Caco-2 (cell line): ENCODE measurements at regions not wholly inside any gene's neighbourhood (a gene's known extent, or its start where the extent isn't known, plus 50 kb on each side); places are given as distances from the start of the nearest gene placed in this dataset.
"Not testable (repeated sequence)": the region's sequence is repeated elsewhere in the genome, so short reads cannot be mapped to it uniquely, and the experiment has no call there.

Experiments used
- BruUV-seq: library from RNA; stranded (reverse); fragments of 400-500 nt; replicated peaks from 2 replicates; lab custom pipeline; 2021; lab: Mats Ljungman, UMichigan
- CTCF ChIA-PET: fragments of 300-600 bp; sonication (Branson Sonifier 250); formaldehyde crosslinking; loops from one replicate; lab custom pipeline; 2022; ENCODE audit warnings: antibody characterized with exemption; lab: Charles Lee
- POLR2A ChIA-PET: fragments of 300-600 bp; sonication (Branson Sonifier 250); formaldehyde crosslinking; loops from one replicate; lab custom pipeline; 2022; ENCODE audit warnings: antibody characterized with exemption; lab: Charles Lee
- DNase-seq, 2 experiments: peaks; one replicate each; pipeline versions ENCODE4 v3.0.0 to v3.0.0-alpha.2; 2020 to 2022
- H3K27me3 ChIP-seq: replicated peaks from 2 replicates; pipeline ENCODE4 v1.6.0; 2011; ENCODE audit warnings: low read length; ENCODE audit not compliant: control insufficient read depth, insufficient read depth
- H3K36me3 ChIP-seq: 2 replicates; pipeline ENCODE4 v1.5.1; 2011; ENCODE audit warnings: low read length; ENCODE audit not compliant: control insufficient read depth, insufficient read depth
- H3K4me1 ChIP-seq: fragments of 250-450 bp; sonication (Bioruptor Pico); 2 replicates; pipeline ENCODE4 v1.5.1; 2020; ENCODE audit warnings: mild to moderate bottlenecking
- H3K4me3 ChIP-seq: 2 replicates; pipeline ENCODE4 v1.5.1; 2011; ENCODE audit warnings: low read depth, mild to moderate bottlenecking, control low read depth, low read length
- H3K9me3 ChIP-seq: fragments of 250-450 bp; sonication (Bioruptor Pico); 2 replicates; pipeline ENCODE4 v1.5.1; 2020; ENCODE audit warnings: mild to moderate bottlenecking, moderate library complexity
- H3K27ac Mint-ChIP-seq: one replicate; pipeline ENCODE4 v1.8.0; 2022; ENCODE audit warnings: mixed read lengths; ENCODE audit not compliant: unreplicated experiment
- H3K27me3 Mint-ChIP-seq: one replicate; pipeline ENCODE4 v1.8.0; 2022; ENCODE audit warnings: mixed read lengths; ENCODE audit not compliant: insufficient read depth, unreplicated experiment
- H3K36me3 Mint-ChIP-seq: one replicate; pipeline ENCODE4 v1.8.0; 2022; ENCODE audit warnings: mild to moderate bottlenecking, mixed read lengths; ENCODE audit not compliant: insufficient read depth, unreplicated experiment
- H3K4me1 Mint-ChIP-seq: one replicate; pipeline ENCODE4 v1.8.0; 2022; ENCODE audit warnings: low read depth, mixed read lengths; ENCODE audit not compliant: unreplicated experiment
- H3K4me3 Mint-ChIP-seq: one replicate; pipeline ENCODE4 v1.8.0; 2022; ENCODE audit warnings: mild to moderate bottlenecking, moderate library complexity, mixed read lengths; ENCODE audit not compliant: unreplicated experiment
- H3K9me3 Mint-ChIP-seq: one replicate; pipeline ENCODE4 v1.8.0; 2022; ENCODE audit warnings: mixed read lengths; ENCODE audit not compliant: unreplicated experiment
- intact Hi-C: fragments of 100-400 bp; cut with micrococcal nuclease; formaldehyde crosslinking; loops from one replicate; pipeline ENCODE4 v1.10.0; 2022; ENCODE audit not compliant: unreplicated experiment
- TF ChIP-seq, protein P1 (sequence below), 2 experiments: fragments of 200-600 bp in 1 of 2; IDR thresholded peaks; 1 replicate in 1 of 2; 2 replicates in 1 of 2; pipeline versions ENCODE4 v1.5.1 to v1.8.0; 2011 to 2022; ENCODE audit warnings: antibody characterized with exemption in 1 of 2, control low read depth in 1 of 2, inconsistent platforms in 1 of 2, low read depth in 1 of 2, low read length in 1 of 2, mild to moderate bottlenecking in 1 of 2, moderate library complexity in 1 of 2; ENCODE audit not compliant: insufficient read depth in 1 of 2, severe bottlenecking in 1 of 2, unreplicated experiment in 1 of 2

DNA sequence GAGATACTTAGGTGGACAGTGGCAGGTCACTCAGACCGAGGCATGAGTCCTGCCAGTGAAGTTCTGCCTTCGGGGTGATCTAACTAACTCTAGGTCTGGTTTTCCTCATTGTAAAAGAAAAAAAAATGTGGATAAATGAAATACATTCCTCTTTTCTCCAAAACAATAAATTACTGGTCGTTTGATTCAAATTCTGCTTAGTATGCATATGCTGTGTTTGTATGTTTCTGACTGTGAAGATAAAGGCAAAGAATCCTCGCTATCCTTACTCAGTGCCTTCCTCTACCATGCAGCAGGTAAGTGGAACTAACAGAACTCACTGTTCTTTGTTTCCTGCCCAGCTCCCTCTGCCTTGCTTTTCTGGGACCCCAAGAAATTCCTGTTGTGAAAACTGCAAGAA, 330.1 kb downstream of the SUCLG1 start:
- no peak overlapping the region for H3K4me3 ChIP-seq
- CTCF ChIA-PET, result no interaction called here
- no peak for DNase-seq
- Mint-ChIP-seq H3K27me3 (peaks cover 2% of the 10 kb centered on the region), H3K36me3 (no peaks in the 10 kb centered on the region), H3K4me1 (no peaks in the 10 kb centered on the region), H3K9me3 (peaks cover 7% of the 10 kb centered on the region), H3K4me3 (no peak overlapping the region), H3K27ac (no peak overlapping the region)
- no peaks in the 10 kb centered on the region for H3K27me3 ChIP-seq
- TF ChIP-seq, protein P1, sequence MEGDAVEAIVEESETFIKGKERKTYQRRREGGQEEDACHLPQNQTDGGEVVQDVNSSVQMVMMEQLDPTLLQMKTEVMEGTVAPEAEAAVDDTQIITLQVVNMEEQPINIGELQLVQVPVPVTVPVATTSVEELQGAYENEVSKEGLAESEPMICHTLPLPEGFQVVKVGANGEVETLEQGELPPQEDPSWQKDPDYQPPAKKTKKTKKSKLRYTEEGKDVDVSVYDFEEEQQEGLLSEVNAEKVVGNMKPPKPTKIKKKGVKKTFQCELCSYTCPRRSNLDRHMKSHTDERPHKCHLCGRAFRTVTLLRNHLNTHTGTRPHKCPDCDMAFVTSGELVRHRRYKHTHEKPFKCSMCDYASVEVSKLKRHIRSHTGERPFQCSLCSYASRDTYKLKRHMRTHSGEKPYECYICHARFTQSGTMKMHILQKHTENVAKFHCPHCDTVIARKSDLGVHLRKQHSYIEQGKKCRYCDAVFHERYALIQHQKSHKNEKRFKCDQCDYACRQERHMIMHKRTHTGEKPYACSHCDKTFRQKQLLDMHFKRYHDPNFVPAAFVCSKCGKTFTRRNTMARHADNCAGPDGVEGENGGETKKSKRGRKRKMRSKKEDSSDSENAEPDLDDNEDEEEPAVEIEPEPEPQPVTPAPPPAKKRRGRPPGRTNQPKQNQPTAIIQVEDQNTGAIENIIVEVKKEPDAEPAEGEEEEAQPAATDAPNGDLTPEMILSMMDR (IDR thresholded peaks at IDR 0.05; ENCODE audit: insufficient read depth in 1 of 2, low read depth in 1 of 2, low read length in 1 of 2, severe bottlenecking in 1 of 2, unreplicated experiment in 1 of 2), result no peak
- no TSS peak for BruUV-seq
- H3K36me3 ChIP-seq, result no peaks in the 10 kb centered on the region
- H3K4me1 ChIP-seq, result no peaks in the 10 kb centered on the region
- POLR2A ChIA-PET, result no interaction called here
- H3K9me3 ChIP-seq, result no peaks in the 10 kb centered on the region
- intact Hi-C loops, result no loop called here

GRCh38 chr2:84127812-84128211, 331.3 kb downstream of the SUCLG1 start:
- H3K4me3 ChIP-seq, CTCF ChIA-PET, H3K27me3 Mint-ChIP-seq, H3K4me1 Mint-ChIP-seq, H3K9me3 ChIP-seq, POLR2A ChIA-PET, DNase-seq, H3K27me3 ChIP-seq, H3K36me3 Mint-ChIP-seq, H3K4me1 ChIP-seq, BruUV-seq, H3K27ac Mint-ChIP-seq, H3K36me3 ChIP-seq, H3K9me3 Mint-ChIP-seq, H3K4me3 Mint-ChIP-seq: not testable (repeated sequence)
- intact Hi-C loops, result loop anchor here (1.0 kb wide), 1 partner anchor 194 kb away; no protein-coding TSS in a partner anchor

DNA sequence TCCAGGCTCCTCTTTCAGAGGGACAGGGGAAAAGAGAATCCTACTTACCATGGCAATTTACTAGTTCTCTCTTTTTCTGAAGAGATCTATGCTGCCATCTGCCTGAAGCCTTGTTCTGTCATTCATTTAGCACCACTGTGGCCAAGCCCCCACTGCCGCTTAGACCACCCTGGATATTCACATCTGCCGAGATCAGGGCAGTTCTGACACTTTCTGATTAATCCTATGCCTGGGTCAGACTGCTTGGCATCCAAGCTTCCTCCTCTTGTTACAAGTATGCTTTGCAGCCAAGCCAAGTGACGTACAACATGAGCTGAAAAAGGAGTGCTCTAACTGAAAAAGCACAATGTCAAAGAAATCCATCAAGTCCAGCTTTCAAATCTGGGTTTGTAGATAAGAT, 332.6 kb downstream of the SUCLG1 start:
- intact Hi-C loops, result no loop called here
- BruUV-seq, result no TSS peak
- TF ChIP-seq, protein P1 (IDR thresholded peaks at IDR 0.05; ENCODE audit: insufficient read depth in 1 of 2, low read depth in 1 of 2, low read length in 1 of 2, severe bottlenecking in 1 of 2, unreplicated experiment in 1 of 2), result no peak
- CTCF ChIA-PET, result interaction anchor here (1.3 kb wide), 1 partner anchor 188 kb away, joined by 3 read pairs; no protein-coding TSS in a partner anchor
- no peaks in the 10 kb centered on the region for H3K4me1 ChIP-seq
- no peak overlapping the region for H3K4me3 Mint-ChIP-seq
- H3K27me3 Mint-ChIP-seq, result peaks cover 2% of the 10 kb centered on the region
- H3K27me3 ChIP-seq, result no peaks in the 10 kb centered on the region
- H3K9me3 ChIP-seq, result no peaks in the 10 kb centered on the region
- DNase-seq, result no peak
- no peaks in the 10 kb centered on the region for H3K36me3 Mint-ChIP-seq
- H3K27ac Mint-ChIP-seq, result no peak overlapping the region
- POLR2A ChIA-PET, result no interaction called here
- H3K9me3 Mint-ChIP-seq, result peaks cover 7% of the 10 kb centered on the region
- no peak overlapping the region for H3K4me3 ChIP-seq
- H3K36me3 ChIP-seq, result no peaks in the 10 kb centered on the region
- no peaks in the 10 kb centered on the region for H3K4me1 Mint-ChIP-seq

DNA sequence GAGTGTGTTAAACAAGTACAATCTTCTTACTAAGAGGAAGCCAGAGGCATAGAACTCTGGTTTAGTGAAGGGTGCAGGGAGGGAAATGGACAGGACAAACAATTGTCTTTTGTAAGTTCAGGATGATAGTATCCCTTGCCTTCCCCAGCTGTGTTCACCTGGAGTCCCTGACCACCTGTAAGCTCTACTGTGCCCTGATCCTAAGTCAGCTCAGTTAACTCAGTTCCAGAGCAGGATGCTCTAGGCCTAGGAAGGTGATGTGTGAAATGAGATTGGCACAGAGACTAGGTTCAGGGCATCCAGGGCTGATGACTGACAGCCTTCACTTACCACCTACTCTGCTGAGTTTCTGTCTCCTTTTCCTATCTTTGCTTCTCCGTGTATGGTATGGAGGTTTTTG, 333.0 kb downstream of the SUCLG1 start:
- Mint-ChIP-seq H3K36me3 (no peaks in the 10 kb centered on the region), H3K4me1 (no peaks in the 10 kb centered on the region), H3K27ac (no peak overlapping the region), H3K9me3 (peaks cover 7% of the 10 kb centered on the region), H3K27me3 (peaks cover 2% of the 10 kb centered on the region), H3K4me3 (no peak overlapping the region)
- no peak for DNase-seq
- POLR2A ChIA-PET, result no interaction called here
- H3K4me3 ChIP-seq, result no peak overlapping the region
- no peaks in the 10 kb centered on the region for H3K36me3 ChIP-seq
- TF ChIP-seq, protein P1 (IDR thresholded peaks at IDR 0.05; ENCODE audit: insufficient read depth in 1 of 2, low read depth in 1 of 2, low read length in 1 of 2, severe bottlenecking in 1 of 2, unreplicated experiment in 1 of 2), result no peak
- intact Hi-C loops, result no loop called here
- no peaks in the 10 kb centered on the region for H3K4me1 ChIP-seq
- CTCF ChIA-PET, result interaction anchor here (1.3 kb wide), 1 partner anchor 189 kb away, joined by 3 read pairs; no protein-coding TSS in a partner anchor
- H3K9me3 ChIP-seq, result no peaks in the 10 kb centered on the region
- no peaks in the 10 kb centered on the region for H3K27me3 ChIP-seq
- BruUV-seq, result no TSS peak
